ENCODE measurements at regions not wholly inside any gene's neighbourhood (a gene's known extent, or its start where the extent isn't known, plus 50 kb on each side); places are given as distances from the start of the nearest gene placed in this dataset.

DNA sequence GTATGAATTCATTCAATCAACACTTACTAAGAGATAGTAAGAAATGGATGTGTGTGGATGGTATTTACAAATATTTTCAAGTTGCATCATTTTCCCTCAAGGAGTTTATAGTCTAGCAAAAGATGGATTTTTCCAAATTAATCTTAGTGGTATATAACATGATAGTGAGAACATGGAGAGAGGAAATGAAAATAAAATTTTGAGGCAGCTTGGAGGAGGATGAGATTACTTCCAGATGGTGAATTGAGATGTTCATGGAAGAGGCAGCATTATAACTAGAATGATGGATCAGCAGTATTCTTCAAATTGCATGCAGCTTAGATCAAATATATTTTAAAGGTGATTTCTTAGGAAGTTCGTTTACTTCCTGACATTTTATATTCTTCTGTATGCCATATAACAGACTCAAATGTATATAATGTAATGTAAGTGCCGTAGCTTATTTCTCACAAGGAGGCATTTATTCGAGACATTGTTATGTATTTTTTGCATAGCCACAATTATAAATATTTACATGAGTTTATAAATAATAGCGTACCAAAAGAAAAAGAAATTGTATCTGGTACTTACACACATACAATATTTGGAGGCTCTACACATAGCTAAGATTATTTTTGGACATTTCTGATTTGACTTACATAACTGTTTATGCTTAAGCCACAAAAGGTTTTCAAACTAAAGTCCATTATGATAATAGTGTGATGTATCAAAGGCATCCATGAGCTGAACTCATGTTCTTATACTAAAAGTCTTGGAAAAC is 439.4 kb downstream of the SPRY1 start:
- H3K9ac ChIP-seq (ENCODE audit: low read length), result no peak overlapping the region
- H3K79me2 ChIP-seq (replicated peaks; ENCODE audit: insufficient read depth, low read length), result no peaks in the 10 kb centered on the region
- no peaks in the 10 kb centered on the region for H3K9me3 ChIP-seq (ENCODE audit: low read length)
- H4K20me1 ChIP-seq (ENCODE audit: insufficient read depth), result no peaks in the 10 kb centered on the region
- H3K4me3 ChIP-seq (ENCODE audit: low read length), result no peak overlapping the region
- no peaks in the 10 kb centered on the region for H3K36me3 ChIP-seq (ENCODE audit: insufficient read depth, low read length)
- no peaks in the 10 kb centered on the region for H3F3A ChIP-seq (ENCODE audit: insufficient read depth, low read length, poor library complexity, severe bottlenecking)
- H3K27me3 ChIP-seq (ENCODE audit: insufficient read depth, low read depth, low read length), result no peaks in the 10 kb centered on the region
- no peak overlapping the region for H3K4me2 ChIP-seq (ENCODE audit: low read length)
- H3K27ac ChIP-seq (ENCODE audit: low read length), result no peak overlapping the region
- no peaks in the 10 kb centered on the region for H3K9me2 ChIP-seq (ENCODE audit: insufficient read depth, low read length)
- H2AFZ ChIP-seq (ENCODE audit: low read depth, low read length), result no peak overlapping the region
- TF ChIP-seq MXI1 (conservative IDR thresholded peaks at IDR 0.05; ENCODE audit: poor library complexity, severe bottlenecking) (no peak), TAF1 (IDR thresholded peaks at IDR 0.05; ENCODE audit: low read depth) (no peak), EP300 (conservative IDR thresholded peaks at IDR 0.05; ENCODE audit: poor library complexity, severe bottlenecking) (no peak), SMC3 (conservative IDR thresholded peaks at IDR 0.05; ENCODE audit: poor library complexity) (no peak), RAD21 (conservative IDR thresholded peaks at IDR 0.05) (no peak), EZH2 (IDR thresholded peaks at IDR 0.05; ENCODE audit: borderline replicate concordance, insufficient read depth, low read length, poor library complexity, severe bottlenecking) (no peak), POLR2AphosphoS5 (IDR thresholded peaks at IDR 0.05) (no peak)
- TF ChIP-seq, protein P1, sequence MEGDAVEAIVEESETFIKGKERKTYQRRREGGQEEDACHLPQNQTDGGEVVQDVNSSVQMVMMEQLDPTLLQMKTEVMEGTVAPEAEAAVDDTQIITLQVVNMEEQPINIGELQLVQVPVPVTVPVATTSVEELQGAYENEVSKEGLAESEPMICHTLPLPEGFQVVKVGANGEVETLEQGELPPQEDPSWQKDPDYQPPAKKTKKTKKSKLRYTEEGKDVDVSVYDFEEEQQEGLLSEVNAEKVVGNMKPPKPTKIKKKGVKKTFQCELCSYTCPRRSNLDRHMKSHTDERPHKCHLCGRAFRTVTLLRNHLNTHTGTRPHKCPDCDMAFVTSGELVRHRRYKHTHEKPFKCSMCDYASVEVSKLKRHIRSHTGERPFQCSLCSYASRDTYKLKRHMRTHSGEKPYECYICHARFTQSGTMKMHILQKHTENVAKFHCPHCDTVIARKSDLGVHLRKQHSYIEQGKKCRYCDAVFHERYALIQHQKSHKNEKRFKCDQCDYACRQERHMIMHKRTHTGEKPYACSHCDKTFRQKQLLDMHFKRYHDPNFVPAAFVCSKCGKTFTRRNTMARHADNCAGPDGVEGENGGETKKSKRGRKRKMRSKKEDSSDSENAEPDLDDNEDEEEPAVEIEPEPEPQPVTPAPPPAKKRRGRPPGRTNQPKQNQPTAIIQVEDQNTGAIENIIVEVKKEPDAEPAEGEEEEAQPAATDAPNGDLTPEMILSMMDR (IDR thresholded peaks at IDR 0.05; ENCODE audit: poor library complexity, severe bottlenecking), result no peak
- TF ChIP-seq, protein P2, sequence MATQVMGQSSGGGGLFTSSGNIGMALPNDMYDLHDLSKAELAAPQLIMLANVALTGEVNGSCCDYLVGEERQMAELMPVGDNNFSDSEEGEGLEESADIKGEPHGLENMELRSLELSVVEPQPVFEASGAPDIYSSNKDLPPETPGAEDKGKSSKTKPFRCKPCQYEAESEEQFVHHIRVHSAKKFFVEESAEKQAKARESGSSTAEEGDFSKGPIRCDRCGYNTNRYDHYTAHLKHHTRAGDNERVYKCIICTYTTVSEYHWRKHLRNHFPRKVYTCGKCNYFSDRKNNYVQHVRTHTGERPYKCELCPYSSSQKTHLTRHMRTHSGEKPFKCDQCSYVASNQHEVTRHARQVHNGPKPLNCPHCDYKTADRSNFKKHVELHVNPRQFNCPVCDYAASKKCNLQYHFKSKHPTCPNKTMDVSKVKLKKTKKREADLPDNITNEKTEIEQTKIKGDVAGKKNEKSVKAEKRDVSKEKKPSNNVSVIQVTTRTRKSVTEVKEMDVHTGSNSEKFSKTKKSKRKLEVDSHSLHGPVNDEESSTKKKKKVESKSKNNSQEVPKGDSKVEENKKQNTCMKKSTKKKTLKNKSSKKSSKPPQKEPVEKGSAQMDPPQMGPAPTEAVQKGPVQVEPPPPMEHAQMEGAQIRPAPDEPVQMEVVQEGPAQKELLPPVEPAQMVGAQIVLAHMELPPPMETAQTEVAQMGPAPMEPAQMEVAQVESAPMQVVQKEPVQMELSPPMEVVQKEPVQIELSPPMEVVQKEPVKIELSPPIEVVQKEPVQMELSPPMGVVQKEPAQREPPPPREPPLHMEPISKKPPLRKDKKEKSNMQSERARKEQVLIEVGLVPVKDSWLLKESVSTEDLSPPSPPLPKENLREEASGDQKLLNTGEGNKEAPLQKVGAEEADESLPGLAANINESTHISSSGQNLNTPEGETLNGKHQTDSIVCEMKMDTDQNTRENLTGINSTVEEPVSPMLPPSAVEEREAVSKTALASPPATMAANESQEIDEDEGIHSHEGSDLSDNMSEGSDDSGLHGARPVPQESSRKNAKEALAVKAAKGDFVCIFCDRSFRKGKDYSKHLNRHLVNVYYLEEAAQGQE (IDR thresholded peaks at IDR 0.05; ENCODE audit: borderline replicate concordance), result no peak

DNA sequence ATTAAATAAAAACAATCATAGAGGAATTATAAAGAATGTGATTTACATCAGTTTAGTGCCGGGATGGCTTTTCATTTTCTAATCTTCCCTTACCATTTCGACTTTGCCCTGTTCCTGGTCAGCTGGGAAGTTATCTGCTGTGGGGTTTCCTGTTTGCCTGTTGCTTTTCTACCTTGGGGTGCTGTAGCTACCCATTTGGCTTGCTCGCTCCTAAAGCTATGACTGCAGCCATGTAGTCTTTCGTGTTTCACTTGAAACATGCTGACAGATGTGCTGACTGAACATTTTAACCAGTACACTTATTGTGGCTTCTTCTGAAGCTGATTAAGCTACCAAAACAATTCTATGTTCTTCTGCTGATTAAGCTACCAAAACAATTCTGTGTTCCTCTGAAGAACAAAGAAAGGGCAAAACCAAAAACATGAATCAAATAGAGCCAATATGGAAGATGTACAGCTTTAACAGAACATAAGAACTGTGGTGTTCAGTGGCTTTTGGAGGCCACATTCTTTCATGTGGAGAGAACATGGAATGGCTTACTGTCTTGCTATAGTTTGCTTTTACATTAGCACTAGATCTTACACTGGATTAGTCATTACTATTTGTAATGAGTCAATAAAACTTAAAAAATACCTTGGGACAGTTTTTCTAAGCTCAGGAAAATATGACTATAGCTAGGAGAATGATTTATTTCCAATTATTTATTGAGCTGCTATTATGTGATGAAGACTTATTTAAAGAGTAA is 440.4 kb downstream of the SPRY1 start:
- Histone ChIP-seq H3K9me2 (ENCODE audit: insufficient read depth, low read length) (no peaks in the 10 kb centered on the region), H4K20me1 (ENCODE audit: insufficient read depth) (no peaks in the 10 kb centered on the region), H3K9me3 (ENCODE audit: low read length) (no peaks in the 10 kb centered on the region), H3K4me2 (ENCODE audit: low read length) (no peak overlapping the region), H3K36me3 (ENCODE audit: insufficient read depth, low read length) (no peaks in the 10 kb centered on the region), H3K79me2 (replicated peaks; ENCODE audit: insufficient read depth, low read length) (no peaks in the 10 kb centered on the region), H3F3A (ENCODE audit: insufficient read depth, low read length, poor library complexity, severe bottlenecking) (no peaks in the 10 kb centered on the region), H2AFZ (ENCODE audit: low read depth, low read length) (no peak overlapping the region), H3K27ac (ENCODE audit: low read length) (no peak overlapping the region), H3K9ac (ENCODE audit: low read length) (no peak overlapping the region), H3K27me3 (ENCODE audit: insufficient read depth, low read depth, low read length) (no peaks in the 10 kb centered on the region), H3K4me3 (ENCODE audit: low read length) (no peak overlapping the region)
- TF ChIP-seq EZH2 (IDR thresholded peaks at IDR 0.05; ENCODE audit: borderline replicate concordance, insufficient read depth, low read length, poor library complexity, severe bottlenecking) (no peak), POLR2AphosphoS5 (IDR thresholded peaks at IDR 0.05) (no peak), SMC3 (conservative IDR thresholded peaks at IDR 0.05; ENCODE audit: poor library complexity) (no peak), TAF1 (IDR thresholded peaks at IDR 0.05; ENCODE audit: low read depth) (no peak), RAD21 (conservative IDR thresholded peaks at IDR 0.05) (no peak), MXI1 (conservative IDR thresholded peaks at IDR 0.05; ENCODE audit: poor library complexity, severe bottlenecking) (no peak), EP300 (conservative IDR thresholded peaks at IDR 0.05; ENCODE audit: poor library complexity, severe bottlenecking) (no peak)
- TF ChIP-seq, protein P2 (IDR thresholded peaks at IDR 0.05; ENCODE audit: borderline replicate concordance), result no peak
- TF ChIP-seq, protein P1 (IDR thresholded peaks at IDR 0.05; ENCODE audit: poor library complexity, severe bottlenecking), result no peak

Data from neural cell (in vitro differentiated cells).